ENCODE measurements at regions not wholly inside any gene's neighbourhood (a gene's known extent, or its start where the extent isn't known, plus 50 kb on each side); places are given as distances from the start of the nearest gene placed in this dataset.

DNA sequence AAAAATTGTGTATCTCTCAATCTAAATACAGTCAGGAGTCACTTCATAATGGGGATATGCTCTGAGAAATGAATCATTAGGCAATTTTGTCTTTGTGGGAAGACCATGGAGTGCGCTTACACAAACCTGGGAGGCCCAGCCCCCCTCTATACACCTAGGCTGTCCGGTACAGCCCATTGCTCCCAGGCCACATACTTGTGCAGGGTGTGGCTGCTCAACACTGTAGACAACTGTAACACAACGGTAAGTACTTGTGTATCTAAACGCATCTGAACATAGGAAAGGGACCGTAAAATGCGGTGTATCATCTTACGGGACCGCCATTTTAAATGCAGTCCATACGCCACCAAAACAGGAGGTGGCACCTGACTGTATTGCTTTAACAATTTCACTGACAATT, 58.0 kb upstream of the FRMD1 start:
- no peak for DNase-seq (ENCODE audit: low read depth in 4 of 4, low spot score in 3 of 4)

- DNase-seq (ENCODE audit: low read depth in 4 of 4, low spot score in 3 of 4) = no peak
These were observed 57.6 kb upstream of the FRMD1 start for GRCh38 chr6:168136622-168137021.

DNA sequence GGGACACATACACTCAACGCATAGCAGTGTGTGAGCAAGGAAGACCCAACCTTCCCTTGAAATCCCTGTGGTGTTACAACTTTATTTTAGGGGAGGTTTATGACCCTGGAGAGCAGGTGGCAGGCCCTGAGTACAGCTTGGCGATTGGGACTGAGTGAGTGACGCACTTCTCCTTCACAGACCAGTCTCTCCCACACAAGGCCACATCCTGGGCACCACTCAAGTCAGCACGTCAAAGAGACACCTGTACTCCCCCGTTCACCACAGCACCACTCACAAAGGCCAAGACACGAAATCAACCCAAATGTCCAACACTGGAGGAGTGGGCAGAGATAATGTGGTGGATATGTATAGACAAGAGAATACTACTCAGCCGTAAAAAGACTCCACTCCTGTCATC, 57.0 kb upstream of the FRMD1 start:
- no peak for DNase-seq (ENCODE audit: low read depth in 4 of 4, low spot score in 3 of 4)

GRCh38 chr6:168134560-168135201, 55.7 kb upstream of the FRMD1 start:
- no peak for DNase-seq (ENCODE audit: low read depth in 4 of 4, low spot score in 3 of 4)

DNA sequence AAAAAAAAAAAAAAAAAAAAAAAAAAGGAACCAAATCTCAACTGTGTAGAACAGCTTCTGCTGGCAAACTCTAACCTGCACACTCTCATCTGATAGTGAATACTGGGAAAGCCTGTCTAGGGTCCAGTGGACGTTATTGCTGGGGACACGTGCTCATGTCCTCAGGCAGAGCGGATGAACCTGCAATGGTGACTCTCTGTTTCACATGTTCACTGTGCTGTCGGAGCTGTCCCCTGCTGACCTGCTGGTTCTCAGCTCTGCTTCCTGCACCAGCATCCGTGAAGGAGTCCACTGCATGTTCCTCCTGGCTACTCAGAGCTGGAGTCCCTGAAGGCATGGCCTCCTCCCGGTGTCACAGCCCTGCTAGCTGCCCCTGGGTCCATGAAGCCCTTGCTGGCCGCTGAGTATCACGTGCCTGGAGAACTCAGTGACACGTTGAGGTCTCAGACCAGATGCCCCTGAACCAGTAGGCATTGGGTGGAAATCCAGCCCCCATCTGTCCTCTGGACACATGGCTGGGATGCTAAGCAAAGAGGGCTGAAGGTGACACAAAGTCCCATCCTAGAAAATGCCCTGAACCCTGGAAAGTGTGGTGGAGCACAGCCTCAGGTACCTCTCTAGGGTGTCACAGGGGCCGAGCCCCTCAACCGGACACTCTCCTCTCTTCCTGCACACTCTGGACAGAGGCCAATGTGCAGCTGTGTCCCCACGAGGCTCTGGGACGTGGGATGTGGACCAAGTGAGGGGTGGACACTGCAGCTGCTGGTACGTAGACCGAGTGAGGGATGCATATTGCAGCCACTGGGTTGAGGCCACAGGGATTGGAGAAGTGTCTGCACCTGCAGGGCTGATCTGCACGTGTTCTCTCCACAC, 54.9 kb upstream of the FRMD1 start:
- DNase-seq (ENCODE audit: low read depth in 4 of 4, low spot score in 3 of 4) = no peak

GRCh38 chr6:168133168-168133561, 54.2 kb upstream of the FRMD1 start:
- no peak for DNase-seq (ENCODE audit: low read depth in 4 of 4, low spot score in 3 of 4)

DNA sequence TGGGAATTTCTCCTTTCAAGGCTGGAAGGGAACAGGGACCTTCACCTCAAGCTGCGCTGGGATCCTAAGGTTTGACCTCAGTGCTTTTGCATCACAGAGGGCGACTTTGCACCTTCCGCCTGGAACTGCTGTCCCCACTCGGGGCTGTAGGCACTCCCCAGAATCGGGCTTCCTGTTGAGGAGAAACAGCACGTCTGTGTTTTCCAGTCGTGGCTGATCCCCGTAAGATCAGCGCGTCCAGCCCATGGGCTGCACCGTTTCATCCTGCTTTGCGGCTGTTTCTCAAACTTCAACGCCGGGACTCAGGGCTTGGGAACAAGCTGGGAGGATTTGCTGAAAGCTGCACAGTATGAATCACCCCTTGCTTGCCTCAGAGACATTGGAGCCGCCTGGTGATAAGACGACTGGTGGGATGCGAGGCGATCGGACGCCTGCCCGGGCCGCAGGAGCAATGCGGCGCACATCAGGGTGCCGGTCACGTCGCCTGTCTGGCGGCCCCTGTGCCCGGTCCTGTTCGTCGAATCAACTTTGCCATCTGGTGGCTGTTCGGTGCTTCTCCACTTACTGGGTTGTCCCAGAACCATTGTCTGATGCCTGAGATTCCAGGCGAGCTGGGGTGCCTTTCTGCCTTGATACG, 53.6 kb upstream of the FRMD1 start:
- DNase-seq (ENCODE audit: low read depth in 4 of 4, low spot score in 3 of 4) = no peak

DNA sequence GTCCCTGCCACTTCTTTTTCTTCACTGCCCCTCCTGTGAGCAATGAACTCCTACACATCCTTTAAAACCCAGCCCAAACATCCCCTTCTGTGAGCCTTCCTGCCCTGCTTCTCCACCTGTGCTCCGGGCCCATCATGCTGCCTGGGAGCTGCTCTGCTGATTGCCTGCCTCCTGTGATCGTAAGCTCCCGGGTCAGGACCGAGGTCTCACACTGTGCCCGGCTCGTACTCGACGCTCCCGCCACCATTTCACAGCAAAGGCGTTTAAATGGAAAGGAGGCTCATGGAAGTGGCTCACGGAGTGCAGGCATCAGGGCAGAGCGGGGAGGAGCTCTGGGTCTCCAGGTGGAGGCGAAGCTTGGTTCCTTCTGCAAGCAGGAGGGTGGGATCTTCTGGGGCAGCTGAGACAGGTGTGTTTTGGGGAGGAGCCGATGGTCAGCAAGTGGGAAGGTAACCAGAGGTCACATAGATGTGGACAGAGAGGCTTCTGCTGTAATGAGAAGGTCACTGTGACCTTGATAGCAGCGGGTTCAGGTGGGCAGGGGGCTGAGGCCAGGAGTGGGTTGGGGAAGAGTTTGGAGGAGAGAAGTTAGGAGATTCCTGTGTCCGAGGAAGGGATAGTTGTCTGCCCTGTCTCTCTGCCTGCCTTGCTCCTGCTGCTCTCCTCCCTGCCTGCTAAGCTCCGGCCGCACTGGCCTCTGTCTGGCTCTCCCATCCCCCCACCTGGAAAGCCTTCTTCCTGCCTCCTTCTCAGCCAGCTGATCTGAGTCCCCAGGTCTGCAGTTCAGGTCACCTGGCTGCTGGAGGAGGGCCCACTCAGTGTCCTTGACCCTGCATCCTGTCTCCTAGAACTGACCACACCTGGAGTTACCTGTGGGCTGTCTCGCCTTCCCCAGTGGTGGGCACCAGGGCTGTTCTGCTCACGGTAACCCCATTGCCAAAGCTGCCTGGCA, 52.7 kb upstream of the FRMD1 start:
- DNase-seq (ENCODE audit: low read depth in 4 of 4, low spot score in 3 of 4) = no peak

- DNase-seq (ENCODE audit: low read depth in 4 of 4, low spot score in 3 of 4) = no peak
These were observed 51.8 kb upstream of the FRMD1 start for GRCh38 chr6:168130697-168131371.

- no peak for DNase-seq (ENCODE audit: low read depth in 4 of 4, low spot score in 3 of 4)
These were observed 51.2 kb upstream of the FRMD1 start for GRCh38 chr6:168130168-168130696.

- DNase-seq (ENCODE audit: low read depth in 4 of 4, low spot score in 3 of 4) = no peak
These were observed 50.5 kb upstream of the FRMD1 start for GRCh38 chr6:168129292-168130167.

DNA sequence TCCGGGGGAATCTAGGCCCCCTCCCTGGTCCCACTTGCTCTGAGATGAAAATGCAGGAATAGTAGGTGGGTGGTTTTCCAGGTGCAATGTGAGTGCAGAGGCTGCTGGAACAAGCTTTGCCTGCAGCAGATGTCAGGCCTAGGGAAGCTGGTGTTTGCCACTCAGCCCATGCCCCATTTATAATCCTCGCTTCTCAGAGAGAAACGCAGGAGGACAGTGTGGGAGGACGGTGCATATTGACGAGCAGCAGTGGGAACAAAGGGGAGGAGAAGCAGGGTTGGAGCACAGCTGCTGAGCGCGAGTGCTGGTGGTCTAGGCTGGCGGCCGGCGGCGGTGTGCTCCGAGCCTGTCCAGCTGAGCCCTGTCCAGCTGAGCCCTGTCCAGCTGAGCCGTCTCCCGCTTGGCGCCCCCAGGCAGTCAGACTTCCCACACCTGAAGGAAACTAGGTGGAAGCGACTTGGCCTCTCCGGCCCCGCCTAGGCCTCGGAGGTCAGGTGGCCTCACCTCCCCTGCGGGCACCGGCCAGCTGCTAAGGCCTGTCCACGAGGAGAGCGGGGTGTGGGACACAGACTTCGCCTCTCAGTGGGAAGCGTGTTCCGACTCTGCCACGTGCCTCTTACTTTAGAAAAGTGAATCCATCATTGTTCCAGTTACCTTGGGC, 49.7 kb upstream of the FRMD1 start:
- no peak for DNase-seq (ENCODE audit: low read depth in 4 of 4, low spot score in 3 of 4)

Measured in left renal pelvis (tissue), 4 donors.